NCI-H526 treated with DMSO at 0.1 percent for 48 hours (cell line): ENCODE measurements at regions not wholly inside any gene's neighbourhood (a gene's known extent, or its start where the extent isn't known, plus 50 kb on each side); places are given as distances from the start of the nearest gene placed in this dataset.
A peak's percentile ranks its signal among the peaks of the same experiment; 100 is the strongest.

Experiments
- DNase-seq: peaks from one replicate; lab custom pipeline; 2025; lab: John Stamatoyannopoulos, UW

- no peak for DNase-seq
Measured at GRCh38 chr4:4693258-4693657, 151.4 kb upstream of the STX18 start.

- DNase-seq, result no peak
Measured at GRCh38 chr4:4690854-4691253, 149.0 kb upstream of the STX18 start.

- DNase-seq, result no peak
Measured at GRCh38 chr4:4689694-4690440, 148.0 kb upstream of the STX18 start.

GRCh38 chr4:4687935-4688727 is 146.3 kb upstream of the STX18 start:
- no peak for DNase-seq

- DNase-seq, result no peak
Measured at GRCh38 chr4:4687100-4687499, 145.3 kb upstream of the STX18 start.

GRCh38 chr4:4685810-4686795 is 144.3 kb upstream of the STX18 start:
- DNase-seq, result peak; percentile 12

- DNase-seq, result no peak
Measured at GRCh38 chr4:4681653-4682052, 139.8 kb upstream of the STX18 start.

GRCh38 chr4:4680758-4681157 is 138.9 kb upstream of the STX18 start:
- DNase-seq, result no peak

- no peak for DNase-seq
Measured at GRCh38 chr4:4680243-4680642, 138.4 kb upstream of the STX18 start.

GRCh38 chr4:4677556-4678522 is 136.0 kb upstream of the STX18 start:
- DNase-seq, result peak; percentile 1

GRCh38 chr4:4675641-4676040 is 133.8 kb upstream of the STX18 start:
- no peak for DNase-seq

GRCh38 chr4:4675051-4675581 is 133.3 kb upstream of the STX18 start:
- DNase-seq, result no peak

- peak; percentile 44 for DNase-seq
Measured at GRCh38 chr4:4673070-4673469, 131.2 kb upstream of the STX18 start.

GRCh38 chr4:4672402-4672801 is 130.6 kb upstream of the STX18 start:
- no peak for DNase-seq

- no peak for DNase-seq
Measured at GRCh38 chr4:4671774-4672349, 130.0 kb upstream of the STX18 start.

GRCh38 chr4:4670869-4671268 is 129.0 kb upstream of the STX18 start:
- DNase-seq, result no peak

- no peak for DNase-seq
Measured at GRCh38 chr4:4668355-4669210, 126.7 kb upstream of the STX18 start.

GRCh38 chr4:4667622-4668081 is 125.8 kb upstream of the STX18 start:
- no peak for DNase-seq
